Sigmoid colon (tissue), 3 donors: ENCODE measurements at regions not wholly inside any gene's neighbourhood (a gene's known extent, or its start where the extent isn't known, plus 50 kb on each side); places are given as distances from the start of the nearest gene placed in this dataset.

Experiments
- CTCF ChIP-seq, 4 experiments: fragments of 450-650 bp in 3 of 4; fragments of 200-600 bp in 1 of 4; IDR thresholded peaks; one replicate each; pipeline ENCODE4 v1.5.1; 2016 to 2019; ENCODE audit warnings: antibody characterized with exemption in 4 of 4, mild to moderate bottlenecking in 3 of 4, moderate library complexity in 2 of 4
- POLR2A ChIP-seq, 2 donors: fragments of 450-650 bp; IDR thresholded peaks; one replicate each; pipeline ENCODE4 v1.6.1; 2016; ENCODE audit warnings: antibody characterized with exemption in 2 of 2, mild to moderate bottlenecking in 2 of 2, moderate library complexity in 2 of 2

DNA sequence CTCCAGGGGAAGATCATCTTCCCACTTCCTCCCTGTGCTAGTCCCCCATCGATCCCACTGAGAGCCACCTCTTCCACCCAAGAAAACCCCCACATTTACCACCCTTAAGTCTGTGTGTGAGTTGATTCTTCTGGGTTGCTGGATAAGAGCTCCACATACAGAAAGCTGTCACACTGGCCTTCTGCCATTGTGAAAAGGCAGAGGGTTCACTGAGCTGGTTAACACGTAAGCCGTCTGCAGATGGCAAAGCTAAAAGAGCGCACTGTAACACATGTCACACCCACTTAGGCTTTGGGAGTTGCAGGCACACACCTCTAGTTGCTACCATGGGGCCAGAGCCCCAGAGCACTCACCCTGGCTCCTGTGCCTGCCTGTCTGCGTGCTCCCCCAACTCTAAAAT lies 309.8 kb upstream of the LRRC3B start:
- no peak for TF ChIP-seq CTCF (IDR thresholded peaks at IDR 0.05)
- TF ChIP-seq POLR2A (IDR thresholded peaks at IDR 0.05), result no peak
